Neural crest cell (in vitro differentiated cells): ENCODE measurements at regions not wholly inside any gene's neighbourhood (a gene's known extent, or its start where the extent isn't known, plus 50 kb on each side); places are given as distances from the start of the nearest gene placed in this dataset.

Source experiments
- DNase-seq: peaks from one replicate; pipeline ENCODE4 v3.0.0; 2021; ENCODE audit warnings: low read depth, mixed read lengths, low spot score
- H3K27ac Mint-ChIP-seq: one replicate; pipeline ENCODE4 v1.8.0; 2021; ENCODE audit warnings: mild to moderate bottlenecking, mixed read lengths; ENCODE audit not compliant: unreplicated experiment
- H3K27me3 Mint-ChIP-seq: 2 replicates; pipeline ENCODE4 v1.8.0; 2021; ENCODE audit warnings: low read depth, mild to moderate bottlenecking, mixed read lengths
- H3K36me3 Mint-ChIP-seq: 2 replicates; pipeline ENCODE4 v1.8.0; 2021; ENCODE audit warnings: low read depth, mild to moderate bottlenecking, mixed read lengths
- H3K4me1 Mint-ChIP-seq: 2 replicates; pipeline ENCODE4 v1.8.0; 2021; ENCODE audit warnings: mixed read lengths
- H3K4me3 Mint-ChIP-seq: one replicate; pipeline ENCODE4 v1.8.0; 2021; ENCODE audit warnings: mild to moderate bottlenecking, mixed read lengths
- H3K9me3 Mint-ChIP-seq: 2 replicates; pipeline ENCODE4 v1.8.0; 2021; ENCODE audit warnings: mixed read lengths
- CTCF ChIP-seq: fragments of 200-600 bp; sonication (generic); conservative IDR thresholded peaks from 2 replicates; pipeline ENCODE4 v1.5.0; 2021; ENCODE audit warnings: antibody characterized with exemption, mild to moderate bottlenecking

DNA sequence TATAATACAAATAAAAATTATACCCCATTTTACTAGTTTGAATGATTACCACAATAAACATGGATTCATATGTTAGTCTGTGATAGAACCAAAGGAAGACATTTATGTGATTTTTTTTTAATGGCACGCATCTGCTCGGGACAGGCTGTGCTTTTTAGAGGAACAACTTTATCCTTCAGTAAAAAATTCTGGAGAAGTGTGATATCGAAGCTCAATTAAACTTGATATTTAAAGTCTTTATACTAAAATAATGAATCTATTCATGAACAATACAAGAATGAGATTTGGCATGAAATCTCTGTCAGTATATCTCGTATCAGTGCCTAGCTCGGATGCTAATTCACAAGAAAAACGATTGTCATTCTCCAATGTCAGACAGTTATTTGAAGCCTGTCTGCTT, 230.8 kb upstream of the ZNF717 start:
- no peaks in the 10 kb centered on the region for H3K36me3 Mint-ChIP-seq
- no peak overlapping the region for H3K27ac Mint-ChIP-seq
- no peak overlapping the region for H3K4me3 Mint-ChIP-seq
- H3K27me3 Mint-ChIP-seq, result no peaks in the 10 kb centered on the region
- no peak for DNase-seq
- no peak for TF ChIP-seq CTCF
- H3K4me1 Mint-ChIP-seq, result no peaks in the 10 kb centered on the region
- H3K9me3 Mint-ChIP-seq, result peaks cover 2% of the 10 kb centered on the region

- H3K27me3 Mint-ChIP-seq, result no peaks in the 10 kb centered on the region
- H3K9me3 Mint-ChIP-seq, result peaks cover 2% of the 10 kb centered on the region
- H3K4me1 Mint-ChIP-seq, result no peaks in the 10 kb centered on the region
- no peak overlapping the region for H3K4me3 Mint-ChIP-seq
- no peaks in the 10 kb centered on the region for H3K36me3 Mint-ChIP-seq
- TF ChIP-seq CTCF, result no peak
- no peak overlapping the region for H3K27ac Mint-ChIP-seq
- no peak for DNase-seq
Measured at GRCh38 chr3:76016769-76017439, 231.6 kb upstream of the ZNF717 start.

- no peak overlapping the region for H3K27ac Mint-ChIP-seq
- no peaks in the 10 kb centered on the region for H3K27me3 Mint-ChIP-seq
- H3K4me1 Mint-ChIP-seq, result no peaks in the 10 kb centered on the region
- no peaks in the 10 kb centered on the region for H3K9me3 Mint-ChIP-seq
- no peak overlapping the region for H3K4me3 Mint-ChIP-seq
- DNase-seq, result no peak
- TF ChIP-seq CTCF, result no peak
- no peaks in the 10 kb centered on the region for H3K36me3 Mint-ChIP-seq
Measured at GRCh38 chr3:76021376-76021775, 236.0 kb upstream of the ZNF717 start.

DNA sequence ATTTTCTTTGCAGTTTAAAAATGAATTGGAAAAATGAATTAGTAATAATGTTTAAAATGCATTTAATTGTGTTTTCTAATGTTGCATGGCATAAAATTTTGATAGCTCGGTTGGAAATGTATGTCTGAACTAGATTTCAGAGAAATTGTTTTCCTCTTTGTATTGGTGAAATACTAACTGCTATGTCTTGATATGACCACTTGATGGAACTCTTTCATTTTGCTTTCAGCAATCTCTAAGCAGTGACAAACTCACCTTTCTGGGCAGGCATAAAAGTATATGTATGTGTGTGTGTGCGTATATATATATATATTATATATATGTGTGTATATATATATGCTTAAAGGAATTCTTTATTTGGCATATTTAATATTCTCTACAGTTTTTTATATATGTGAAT, 239.3 kb upstream of the ZNF717 start:
- Mint-ChIP-seq H3K4me1 (no peaks in the 10 kb centered on the region), H3K36me3 (no peaks in the 10 kb centered on the region), H3K27me3 (no peaks in the 10 kb centered on the region), H3K27ac (no peak overlapping the region), H3K9me3 (no peaks in the 10 kb centered on the region), H3K4me3 (no peak overlapping the region)
- no peak for DNase-seq
- TF ChIP-seq CTCF, result peak; percentile 70

GRCh38 chr3:76025561-76025960, 240.2 kb upstream of the ZNF717 start:
- H3K27ac Mint-ChIP-seq, result no peak overlapping the region
- no peak for DNase-seq
- H3K36me3 Mint-ChIP-seq, result peaks cover 2% of the 10 kb centered on the region
- TF ChIP-seq CTCF, result no peak
- H3K9me3 Mint-ChIP-seq, result peaks cover 2% of the 10 kb centered on the region
- H3K4me1 Mint-ChIP-seq, result no peaks in the 10 kb centered on the region
- no peak overlapping the region for H3K4me3 Mint-ChIP-seq
- no peaks in the 10 kb centered on the region for H3K27me3 Mint-ChIP-seq
